Mucosa of gallbladder (tissue), 1 donor: ENCODE measurements at regions not wholly inside any gene's neighbourhood (a gene's known extent, or its start where the extent isn't known, plus 50 kb on each side); places are given as distances from the start of the nearest gene placed in this dataset.
"Not testable (repeated sequence)": the region's sequence is repeated elsewhere in the genome, so short reads cannot be mapped to it uniquely, and the experiment has no call there.

Source experiments
- DNase-seq: peaks from one replicate; pipeline ENCODE4 v3.0.0-alpha.2; 2020; ENCODE audit warnings: low spot score
- donor health status: DM: no; HTN: no; CAD: no.

DNA sequence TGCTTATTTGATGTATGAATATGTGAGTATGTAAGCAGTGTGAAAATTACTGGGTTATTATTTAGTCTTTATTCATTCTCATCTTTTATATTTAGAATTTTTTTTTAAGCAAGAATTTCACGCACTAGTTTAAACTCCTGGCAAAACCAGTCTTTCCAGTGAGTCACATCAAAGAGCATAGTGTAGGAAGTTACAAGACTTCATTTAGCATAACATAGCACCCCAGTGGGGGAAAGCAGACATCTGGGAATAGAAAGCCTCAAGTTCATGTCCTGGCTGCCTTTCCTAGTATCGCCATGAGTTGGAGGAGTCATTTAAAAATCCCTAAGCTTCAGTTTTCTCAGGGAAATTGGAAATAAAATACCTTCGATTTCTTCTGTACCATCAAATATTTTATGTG is 408.3 kb downstream of the NUP35 start:
- DNase-seq, result no peak

DNA sequence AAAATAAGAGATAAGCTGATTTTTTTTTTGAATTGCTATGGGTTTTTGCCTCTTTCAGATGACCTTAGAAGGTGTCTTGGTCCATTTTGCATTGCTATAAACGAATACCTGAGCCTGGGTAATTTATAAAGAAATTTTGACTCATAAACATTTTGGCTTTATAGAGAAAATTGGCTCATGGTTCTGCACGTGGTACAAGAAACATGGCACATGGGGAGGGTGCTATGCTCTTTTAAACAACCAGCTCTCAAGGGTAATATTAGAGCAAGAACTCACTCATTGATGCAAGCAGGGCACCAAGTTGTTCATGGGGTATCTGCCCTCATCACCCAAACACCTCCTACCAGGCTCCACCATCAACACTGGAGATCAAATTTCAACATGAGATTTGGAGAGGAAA is 408.8 kb downstream of the NUP35 start:
- no peak for DNase-seq

DNA sequence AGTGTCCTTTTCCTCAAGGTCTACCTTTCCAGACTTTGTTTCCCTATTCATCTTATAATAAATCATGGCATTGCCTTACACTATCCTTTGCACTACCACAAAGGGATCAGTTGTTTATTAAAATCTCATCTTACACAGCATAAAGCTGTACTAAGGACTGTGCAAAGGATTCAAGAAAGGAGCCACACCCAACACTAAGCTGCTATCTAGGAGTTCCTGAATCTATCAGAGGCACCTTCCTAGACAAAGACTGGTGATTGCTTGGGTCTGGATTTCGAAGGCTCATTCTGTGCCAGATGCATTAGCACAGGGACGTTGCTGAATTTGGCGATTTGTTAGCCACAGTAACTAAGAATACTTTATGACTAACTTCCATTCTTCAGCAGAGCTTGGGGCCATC is 412.0 kb downstream of the NUP35 start:
- DNase-seq, result no peak

GRCh38 chr2:183536714-183537113 is 412.5 kb downstream of the NUP35 start:
- no peak for DNase-seq

GRCh38 chr2:183541766-183542165 is 417.5 kb downstream of the NUP35 start:
- no peak for DNase-seq

GRCh38 chr2:183542606-183543005 is 418.4 kb downstream of the NUP35 start:
- DNase-seq, result no peak

- no peak for DNase-seq
These were observed 419.0 kb downstream of the NUP35 start for GRCh38 chr2:183543222-183543621.

GRCh38 chr2:183543731-183544130 is 419.5 kb downstream of the NUP35 start:
- no peak for DNase-seq

GRCh38 chr2:183546560-183547350 is 422.5 kb downstream of the NUP35 start:
- DNase-seq, result not testable (repeated sequence)

DNA sequence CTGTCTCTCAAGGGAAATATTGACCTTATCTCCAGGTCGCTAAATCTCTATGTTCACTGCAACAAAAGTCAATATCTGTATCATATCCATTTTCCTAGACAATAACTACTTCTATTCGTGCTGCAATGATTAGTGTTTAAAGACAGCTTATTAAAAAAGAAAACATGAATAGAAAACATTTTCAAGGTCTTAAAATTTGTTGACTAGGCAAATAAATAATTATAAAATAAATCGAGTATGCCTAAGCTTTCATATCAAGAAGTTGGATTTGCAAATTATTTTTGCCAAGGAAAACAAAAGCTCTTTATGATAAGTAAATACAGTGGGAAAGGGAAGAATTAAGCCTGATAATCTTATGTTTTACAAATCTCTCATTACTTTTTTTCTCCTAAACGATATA is 428.5 kb downstream of the NUP35 start:
- DNase-seq, result no peak

DNA sequence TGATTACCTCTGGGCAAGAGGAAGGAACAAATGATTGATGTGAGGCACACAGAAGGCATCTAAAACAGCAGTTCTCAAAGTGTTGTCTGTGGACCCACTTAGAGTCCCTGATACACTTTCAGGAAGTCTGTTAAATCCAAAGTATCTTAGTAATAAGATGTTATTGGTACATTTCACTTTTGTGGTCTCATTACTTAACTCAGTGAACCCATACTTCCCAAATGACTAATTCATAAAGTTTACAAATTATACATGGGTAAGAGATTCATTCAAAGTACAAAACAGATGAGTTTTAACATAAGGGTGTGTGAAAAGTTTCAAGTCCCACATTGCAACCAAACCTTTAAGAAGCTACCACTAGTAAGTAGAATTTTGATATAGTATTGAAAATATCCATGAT is 440.5 kb downstream of the NUP35 start:
- no peak for DNase-seq

DNA sequence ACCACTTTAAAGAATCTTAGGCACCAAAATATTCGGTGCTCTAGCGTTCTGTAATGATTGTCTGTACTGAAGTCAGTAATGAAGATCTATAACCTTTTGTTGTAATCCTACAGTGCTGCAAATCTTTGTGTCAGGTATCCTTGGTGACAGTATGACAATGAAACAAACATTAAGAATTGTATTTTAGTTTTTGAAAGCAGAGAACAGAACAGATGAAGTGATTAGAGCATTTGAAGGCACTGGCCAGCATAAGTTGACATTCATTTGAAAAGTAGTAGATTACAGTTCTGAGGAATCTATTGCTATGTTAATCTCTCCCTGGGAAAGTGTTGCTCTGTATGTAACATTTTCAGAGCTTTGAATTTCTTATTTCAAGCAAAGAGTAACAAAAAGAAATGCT is 451.2 kb downstream of the NUP35 start:
- DNase-seq, result no peak

DNA sequence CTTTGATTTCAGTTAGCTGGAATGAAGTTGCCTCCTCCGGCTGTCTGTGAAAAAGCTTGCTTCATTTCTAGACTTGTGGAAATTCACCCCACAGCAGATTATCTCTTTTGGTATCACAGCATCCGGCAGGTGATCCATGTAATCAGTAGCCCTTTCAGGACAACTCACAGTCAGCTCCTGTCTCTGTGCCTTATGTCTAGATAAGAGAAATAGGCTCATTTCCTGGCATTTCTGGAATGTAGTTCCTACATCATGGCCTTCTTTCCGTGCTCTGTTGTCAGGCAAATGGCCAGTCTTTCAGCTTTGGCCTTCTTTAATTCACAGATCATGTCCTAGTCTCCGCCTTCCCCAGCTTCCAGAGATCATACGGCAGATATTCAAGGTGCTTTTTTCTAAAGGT is 455.4 kb downstream of the NUP35 start:
- DNase-seq, result no peak

GRCh38 chr2:183592271-183592670 is 468.0 kb downstream of the NUP35 start:
- no peak for DNase-seq

DNA sequence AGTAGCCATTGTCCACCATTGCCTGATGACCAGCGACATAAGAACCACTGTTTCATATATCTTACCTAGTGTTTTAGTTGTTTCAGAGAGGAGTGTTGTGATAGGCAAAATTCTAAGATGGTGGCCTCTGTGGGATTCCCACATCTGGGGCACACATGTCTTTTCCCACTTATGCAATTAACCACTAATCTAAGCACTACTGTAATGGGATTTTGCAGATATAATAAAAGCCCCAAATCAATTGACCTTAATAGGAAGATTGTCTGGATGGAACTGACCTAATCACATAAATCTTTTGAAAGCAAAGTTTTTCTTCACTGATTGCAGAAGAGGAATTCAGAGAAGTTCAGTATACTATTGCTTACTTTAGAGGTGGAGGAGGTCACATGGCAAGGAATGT is 469.9 kb downstream of the NUP35 start:
- no peak for DNase-seq

DNA sequence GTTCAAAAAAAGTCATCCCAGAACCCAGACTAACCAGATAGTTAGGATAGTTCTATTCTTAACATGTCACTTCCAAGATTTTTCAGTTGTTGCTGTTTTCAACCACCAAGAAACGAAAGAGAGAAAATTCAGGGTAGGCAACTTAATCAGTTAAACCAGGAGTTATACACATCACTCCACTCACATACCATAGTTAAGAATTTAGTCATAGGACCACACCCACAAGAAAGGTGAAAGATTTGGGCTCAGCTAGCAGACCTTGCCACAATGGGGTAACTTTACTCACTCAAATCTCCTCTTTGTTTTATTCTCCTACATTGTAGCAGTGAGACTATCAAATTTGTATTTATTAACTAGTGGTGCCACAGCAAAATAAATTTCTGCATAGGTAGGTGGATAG is 473.6 kb downstream of the NUP35 start:
- no peak for DNase-seq

DNA sequence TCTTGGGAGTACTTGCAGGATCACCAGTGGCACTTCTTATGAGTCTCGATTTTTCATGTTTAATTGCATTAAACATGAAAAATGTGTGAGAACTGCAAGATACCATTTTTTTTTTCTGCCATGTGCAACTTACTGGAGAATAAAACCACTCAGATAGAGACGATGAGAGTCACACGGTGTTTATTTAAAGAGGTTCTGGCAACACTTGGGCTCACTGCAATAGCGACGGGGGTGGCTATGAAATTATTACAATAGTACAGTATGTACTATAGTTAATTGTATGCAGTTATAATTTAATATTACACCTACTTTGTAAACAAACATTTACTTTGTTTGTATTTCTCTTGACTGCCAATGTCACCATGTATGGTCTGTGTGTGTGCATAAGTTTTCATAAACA is 479.8 kb downstream of the NUP35 start:
- DNase-seq, result no peak

DNA sequence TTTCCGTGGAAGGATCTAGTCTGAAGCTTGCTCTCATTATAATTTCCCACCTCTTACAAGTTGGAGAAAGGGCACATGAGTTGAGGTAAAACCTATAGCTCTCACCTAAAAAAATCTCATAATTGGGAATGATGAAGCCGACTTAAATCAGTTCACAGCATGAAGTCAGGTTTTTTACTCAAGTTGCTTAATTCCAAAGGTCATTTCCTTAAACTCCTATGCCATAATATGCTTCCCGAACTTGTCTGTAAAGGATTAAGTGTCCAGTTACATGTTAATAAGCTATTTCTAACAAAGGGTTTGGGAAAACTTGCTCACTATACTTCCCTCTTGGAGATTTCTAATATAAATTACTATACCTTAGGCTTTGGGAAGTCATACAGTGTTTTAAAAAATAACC is 481.2 kb downstream of the NUP35 start:
- no peak for DNase-seq

DNA sequence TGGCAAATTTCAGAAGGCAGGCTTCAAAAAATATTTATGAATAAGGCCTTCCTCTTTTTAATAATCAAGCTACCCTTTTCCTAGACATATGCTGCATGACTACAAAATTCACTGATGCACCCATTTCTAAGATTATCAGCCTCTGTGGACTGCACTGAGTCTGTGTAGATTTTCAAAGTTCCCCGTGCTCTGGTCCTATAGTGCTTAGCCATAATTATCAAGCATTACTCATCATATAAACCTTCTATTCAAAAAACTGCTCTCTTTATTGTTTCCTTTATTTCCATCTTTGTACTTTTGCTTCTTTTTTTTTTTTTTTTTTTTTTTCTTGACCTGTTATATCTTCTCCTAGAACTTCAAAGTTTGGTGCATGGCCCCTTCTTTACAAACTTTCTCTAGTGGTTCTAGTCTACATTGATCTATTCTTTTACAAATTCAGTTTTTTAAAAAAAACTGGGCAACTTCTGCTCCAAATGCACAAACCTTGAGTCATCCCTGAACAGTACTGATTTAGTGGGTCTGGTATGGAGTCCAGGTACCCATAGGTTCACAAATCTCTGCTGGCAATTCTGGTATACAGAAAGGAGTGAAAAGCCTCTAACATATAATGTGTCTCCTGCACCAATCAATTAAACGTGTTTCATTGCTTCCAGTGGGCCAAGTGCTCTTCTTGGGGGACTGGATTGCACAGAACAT is 481.9 kb downstream of the NUP35 start:
- no peak for DNase-seq

- DNase-seq, result no peak
These were observed 482.5 kb downstream of the NUP35 start for GRCh38 chr2:183606718-183607085.

GRCh38 chr2:183607995-183608394 is 483.8 kb downstream of the NUP35 start:
- no peak for DNase-seq

- DNase-seq, result no peak
These were observed 484.5 kb downstream of the NUP35 start for GRCh38 chr2:183608747-183609146.

- no peak for DNase-seq
These were observed 486.5 kb downstream of the NUP35 start for GRCh38 chr2:183610724-183611123.
